HEK293 (cell line): ENCODE measurements at regions not wholly inside any gene's neighbourhood (a gene's known extent, or its start where the extent isn't known, plus 50 kb on each side); places are given as distances from the start of the nearest gene placed in this dataset.

Experiments
- CTCF ChIA-PET: fragments of 350-600 bp; formaldehyde crosslinking; extraction: SDS; loops from one replicate; lab custom pipeline; 2021; ENCODE audit warnings: antibody characterized with exemption; lab: Yijun Ruan, JAX
- POLR2A ChIA-PET: fragments of 300-600 bp; formaldehyde crosslinking; extraction: SDS; loops from one replicate; lab custom pipeline; 2020; ENCODE audit warnings: antibody characterized with exemption, inconsistent platforms; lab: Yijun Ruan, JAX
- H3K27ac ChIP-seq: fragments of 200-500 bp; sonication (Bioruptor generic); 2 replicates; pipeline ENCODE4 v1.5.1; 2014; ENCODE audit warnings: low read depth, low read length, control low read depth, inconsistent platforms; ENCODE audit errors: extremely low read depth
- H3K36me3 ChIP-seq, 2 experiments: fragments of 200-500 bp in 1 of 2; sonication (Bioruptor generic) in 1 of 2; 1 replicate in 1 of 2; 2 replicates in 1 of 2; pipeline ENCODE4 v1.5.1; 2014 to 2017; ENCODE audit warnings: inconsistent platforms in 2 of 2, low read length in 2 of 2; ENCODE audit not compliant: control insufficient read depth in 2 of 2, insufficient read depth in 1 of 2
- H3K4me1 ChIP-seq: fragments of 200-500 bp; sonication (Bioruptor generic); 2 replicates; pipeline ENCODE4 v1.5.1; 2014; ENCODE audit warnings: mild to moderate bottlenecking, low read length, inconsistent platforms; ENCODE audit not compliant: control insufficient read depth, insufficient read depth
- H3K4me3 ChIP-seq: 2 replicates; pipeline ENCODE4 v1.5.1; 2011; ENCODE audit warnings: low read depth, mild to moderate bottlenecking, control low read depth, low read length, moderate library complexity
- H3K9me3 ChIP-seq: fragments of 200-500 bp; sonication (Bioruptor generic); 2 replicates; pipeline ENCODE4 v1.5.1; 2014; ENCODE audit warnings: low read depth, low read length, inconsistent platforms; ENCODE audit not compliant: control insufficient read depth, insufficient read depth
- ATF2 ChIP-seq: fragments of 450-650 bp; formaldehyde crosslinking; IDR thresholded peaks from 2 replicates; pipeline ENCODE4 v1.5.1; 2016; ENCODE audit warnings: missing biosample characterization, missing genetic modification characterization, low read depth
- BCL11B ChIP-seq: fragments of 450-650 bp; formaldehyde crosslinking; IDR thresholded peaks from 2 replicates; pipeline ENCODE4 v1.5.1; 2016; ENCODE audit warnings: low read depth, missing biosample characterization, missing genetic modification characterization
- GLI2 ChIP-seq: fragments of 450-650 bp; formaldehyde crosslinking; IDR thresholded peaks from 2 replicates; pipeline ENCODE4; 2017; ENCODE audit warnings: missing biosample characterization, missing genetic modification characterization, low read depth, borderline replicate concordance
- HOXC10 ChIP-seq: sonication (generic); formaldehyde crosslinking; IDR thresholded peaks from 2 replicates; pipeline ENCODE4 v1.8.1; 2023; ENCODE audit warnings: mild to moderate bottlenecking, missing genetic modification reagents
- OSR2 ChIP-seq: fragments of 450-650 bp; formaldehyde crosslinking; IDR thresholded peaks from 2 replicates; pipeline ENCODE4 v1.5.1; 2016; ENCODE audit warnings: missing biosample characterization, missing genetic modification characterization
- OVOL3 ChIP-seq: fragments of 450-650 bp; formaldehyde crosslinking; IDR thresholded peaks from 2 replicates; pipeline ENCODE4 v1.5.1; 2016; ENCODE audit warnings: missing biosample characterization, missing genetic modification characterization
- RBAK ChIP-seq: fragments of 450-650 bp; formaldehyde crosslinking; IDR thresholded peaks from 2 replicates; pipeline ENCODE4 v1.5.1; 2016; ENCODE audit warnings: missing biosample characterization, missing genetic modification characterization
- WT1 ChIP-seq: fragments of 450-650 bp; formaldehyde crosslinking; IDR thresholded peaks from 2 replicates; pipeline ENCODE4 v1.5.1; 2016; ENCODE audit warnings: missing biosample characterization, missing genetic modification characterization
- YY1 ChIP-seq: fragments of 450-650 bp; formaldehyde crosslinking; IDR thresholded peaks from 2 replicates; pipeline ENCODE4 v1.5.1; 2018; ENCODE audit warnings: missing biosample characterization, missing genetic modification characterization
- ZBTB20 ChIP-seq: fragments of 450-650 bp; formaldehyde crosslinking; IDR thresholded peaks from 2 replicates; pipeline ENCODE4 v1.5.1; 2016; ENCODE audit warnings: missing biosample characterization, missing genetic modification characterization
- ZBTB7A ChIP-seq: fragments of 450-650 bp; formaldehyde crosslinking; IDR thresholded peaks from 2 replicates; pipeline ENCODE4 v1.5.1; 2016; ENCODE audit warnings: low read depth, missing biosample characterization, missing genetic modification characterization
- ZEB2 ChIP-seq: fragments of 450-650 bp; formaldehyde crosslinking; IDR thresholded peaks from 2 replicates; pipeline ENCODE4 v1.5.1; 2016; ENCODE audit warnings: missing biosample characterization, missing genetic modification characterization
- ZFP3 ChIP-seq: fragments of 450-650 bp; formaldehyde crosslinking; IDR thresholded peaks from 2 replicates; pipeline ENCODE4 v1.5.1; 2016; ENCODE audit warnings: low read depth, missing biosample characterization, missing genetic modification characterization
- ZNF112 ChIP-seq: fragments of 450-650 bp; formaldehyde crosslinking; IDR thresholded peaks from 2 replicates; pipeline ENCODE4 v1.5.0; 2017; ENCODE audit warnings: missing biosample characterization, missing genetic modification characterization
- ZNF157 ChIP-seq: fragments of 450-650 bp; formaldehyde crosslinking; IDR thresholded peaks from 2 replicates; pipeline ENCODE4 v1.5.1; 2016; ENCODE audit warnings: missing biosample characterization, missing genetic modification characterization
- ZNF18 ChIP-seq: fragments of 450-650 bp; formaldehyde crosslinking; IDR thresholded peaks from 2 replicates; pipeline ENCODE4 v1.5.1; 2016; ENCODE audit warnings: missing biosample characterization, missing genetic modification characterization
- ZNF23 ChIP-seq: fragments of 450-650 bp; formaldehyde crosslinking; IDR thresholded peaks from 2 replicates; pipeline ENCODE4 v1.5.1; 2016; ENCODE audit warnings: missing biosample characterization, missing genetic modification characterization, borderline replicate concordance
- ZNF37A ChIP-seq: fragments of 450-650 bp; IDR thresholded peaks from 2 replicates; pipeline ENCODE4 v1.5.1; 2018; ENCODE audit warnings: missing biosample characterization, missing genetic modification characterization
- ZNF423 ChIP-seq: fragments of 450-650 bp; formaldehyde crosslinking; IDR thresholded peaks from 2 replicates; pipeline ENCODE4 v1.5.1; 2016; ENCODE audit warnings: missing biosample characterization, missing genetic modification characterization
- ZNF433 ChIP-seq: fragments of 450-650 bp; formaldehyde crosslinking; IDR thresholded peaks from 2 replicates; pipeline ENCODE4 v1.5.1; 2016; ENCODE audit warnings: missing biosample characterization, missing genetic modification characterization, low read depth
- ZNF623 ChIP-seq: fragments of 450-650 bp; formaldehyde crosslinking; IDR thresholded peaks from 2 replicates; pipeline ENCODE4 v1.5.1; 2016; ENCODE audit warnings: missing biosample characterization, missing genetic modification characterization
- ZNF704 ChIP-seq: fragments of 450-650 bp; formaldehyde crosslinking; IDR thresholded peaks from 2 replicates; pipeline ENCODE4 v1.5.1; 2016; ENCODE audit warnings: missing biosample characterization, missing genetic modification characterization
- ZNF791 ChIP-seq: fragments of 450-650 bp; formaldehyde crosslinking; IDR thresholded peaks from 2 replicates; pipeline ENCODE4 v1.5.1; 2016; ENCODE audit warnings: missing biosample characterization, missing genetic modification characterization
- ZNF837 ChIP-seq: fragments of 450-650 bp; formaldehyde crosslinking; IDR thresholded peaks from 2 replicates; pipeline ENCODE4 v1.5.1; 2016; ENCODE audit warnings: missing biosample characterization, missing genetic modification characterization
- ZXDB ChIP-seq: fragments of 450-650 bp; formaldehyde crosslinking; IDR thresholded peaks from 2 replicates; pipeline ENCODE4 v1.5.1; 2016; ENCODE audit warnings: missing biosample characterization, missing genetic modification characterization
- TF ChIP-seq, protein P1 (sequence below): fragments of 450-650 bp; formaldehyde crosslinking; IDR thresholded peaks from 2 replicates; pipeline ENCODE4 v1.5.1; 2016; ENCODE audit warnings: missing biosample characterization, missing genetic modification characterization
- TF ChIP-seq, protein P2 (sequence below): fragments of 450-650 bp; formaldehyde crosslinking; IDR thresholded peaks from 2 replicates; pipeline ENCODE4 v1.5.1; 2016; ENCODE audit warnings: missing biosample characterization, missing genetic modification characterization
- TF ChIP-seq, protein P3 (sequence below): fragments of 450-650 bp; formaldehyde crosslinking; IDR thresholded peaks from 2 replicates; pipeline ENCODE4 v1.5.1; 2017; ENCODE audit warnings: missing biosample characterization, missing genetic modification characterization

GRCh38 chr2:12435430-12436222 is 281.1 kb upstream of the TRIB2 start:
- TF ChIP-seq GLI2 (no peak), ZNF423 (no peak), RBAK (tag by site-specific recombination) (no peak), ZNF623 (tag by site-specific recombination) (no peak), HOXC10 (no peak), ZNF837 (tag by site-specific recombination) (no peak), ZNF433 (tag by site-specific recombination) (no peak), ZXDB (tag by site-specific recombination) (no peak), ZNF791 (tag by site-specific recombination) (no peak), ZBTB20 (tag by site-specific recombination) (no peak), WT1 (tag by site-specific recombination) (no peak)
- TF ChIP-seq, protein P1, sequence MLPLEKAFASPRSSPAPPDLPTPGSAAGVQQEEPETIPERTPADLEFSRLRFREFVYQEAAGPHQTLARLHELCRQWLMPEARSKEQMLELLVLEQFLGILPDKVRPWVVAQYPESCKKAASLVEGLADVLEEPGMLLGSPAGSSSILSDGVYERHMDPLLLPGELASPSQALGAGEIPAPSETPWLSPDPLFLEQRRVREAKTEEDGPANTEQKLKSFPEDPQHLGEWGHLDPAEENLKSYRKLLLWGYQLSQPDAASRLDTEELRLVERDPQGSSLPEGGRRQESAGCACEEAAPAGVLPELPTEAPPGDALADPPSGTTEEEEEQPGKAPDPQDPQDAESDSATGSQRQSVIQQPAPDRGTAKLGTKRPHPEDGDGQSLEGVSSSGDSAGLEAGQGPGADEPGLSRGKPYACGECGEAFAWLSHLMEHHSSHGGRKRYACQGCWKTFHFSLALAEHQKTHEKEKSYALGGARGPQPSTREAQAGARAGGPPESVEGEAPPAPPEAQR: no peak
- TF ChIP-seq, protein P2, sequence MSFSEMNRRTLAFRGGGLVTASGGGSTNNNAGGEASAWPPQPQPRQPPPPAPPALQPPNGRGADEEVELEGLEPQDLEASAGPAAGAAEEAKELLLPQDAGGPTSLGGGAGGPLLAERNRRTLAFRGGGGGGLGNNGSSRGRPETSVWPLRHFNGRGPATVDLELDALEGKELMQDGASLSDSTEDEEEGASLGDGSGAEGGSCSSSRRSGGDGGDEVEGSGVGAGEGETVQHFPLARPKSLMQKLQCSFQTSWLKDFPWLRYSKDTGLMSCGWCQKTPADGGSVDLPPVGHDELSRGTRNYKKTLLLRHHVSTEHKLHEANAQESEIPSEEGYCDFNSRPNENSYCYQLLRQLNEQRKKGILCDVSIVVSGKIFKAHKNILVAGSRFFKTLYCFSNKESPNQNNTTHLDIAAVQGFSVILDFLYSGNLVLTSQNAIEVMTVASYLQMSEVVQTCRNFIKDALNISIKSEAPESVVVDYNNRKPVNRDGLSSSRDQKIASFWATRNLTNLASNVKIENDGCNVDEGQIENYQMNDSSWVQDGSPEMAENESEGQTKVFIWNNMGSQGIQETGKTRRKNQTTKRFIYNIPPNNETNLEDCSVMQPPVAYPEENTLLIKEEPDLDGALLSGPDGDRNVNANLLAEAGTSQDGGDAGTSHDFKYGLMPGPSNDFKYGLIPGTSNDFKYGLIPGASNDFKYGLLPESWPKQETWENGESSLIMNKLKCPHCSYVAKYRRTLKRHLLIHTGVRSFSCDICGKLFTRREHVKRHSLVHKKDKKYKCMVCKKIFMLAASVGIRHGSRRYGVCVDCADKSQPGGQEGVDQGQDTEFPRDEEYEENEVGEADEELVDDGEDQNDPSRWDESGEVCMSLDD (tag by site-specific recombination): no peak
- no peak overlapping the region for H3K27ac ChIP-seq
- no peak overlapping the region for H3K4me3 ChIP-seq
- no peaks in the 10 kb centered on the region for H3K4me1 ChIP-seq
- POLR2A ChIA-PET: no interaction called here
- no peaks in the 10 kb centered on the region for H3K9me3 ChIP-seq
- CTCF ChIA-PET: interaction anchor here (0.7 kb wide), 1 partner anchor 128 kb away, joined by 3 read pairs; no protein-coding TSS in a partner anchor
- H3K36me3 ChIP-seq: no peaks in the 10 kb centered on the region

DNA sequence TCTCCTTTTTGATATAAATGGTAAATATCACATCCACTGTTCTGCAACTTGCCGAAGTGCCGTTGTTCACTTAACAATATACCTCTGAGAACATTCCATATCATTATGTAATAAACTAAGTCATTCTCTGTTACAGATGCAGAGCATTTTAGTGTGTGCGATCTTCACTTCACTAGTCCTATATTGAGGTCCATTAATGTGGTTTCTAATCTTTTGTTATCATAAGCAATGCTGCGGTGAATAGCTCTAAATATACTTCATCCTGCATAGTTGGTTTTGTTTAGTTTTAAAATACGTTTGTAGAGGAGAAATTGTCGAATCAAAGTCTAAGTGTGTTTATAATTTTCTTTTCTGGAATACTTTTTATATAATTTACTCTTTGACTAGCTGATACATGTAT is 280.3 kb upstream of the TRIB2 start:
- Histone ChIP-seq H3K4me1 (no peaks in the 10 kb centered on the region; the same call in 1 of the 2 replicates), H3K27ac (no peak overlapping the region), H3K36me3 (no peaks in the 10 kb centered on the region), H3K4me3 (no peak overlapping the region), H3K9me3 (no peaks in the 10 kb centered on the region)
- CTCF ChIA-PET: no interaction called here
- POLR2A ChIA-PET: no interaction called here
- no peak for TF ChIP-seq OSR2 (tag by site-specific recombination)
- no peak for TF ChIP-seq YY1 (tag by site-specific recombination)
- TF ChIP-seq ZBTB7A (tag by site-specific recombination): no peak
- TF ChIP-seq ZEB2 (tag by site-specific recombination): no peak
- no peak for TF ChIP-seq ZNF112
- no peak for TF ChIP-seq OVOL3 (tag by site-specific recombination)
- no peak for TF ChIP-seq ZNF23 (tag by site-specific recombination)
- no peak for TF ChIP-seq ATF2 (tag by site-specific recombination)
- no peak for TF ChIP-seq ZNF37A (tag by site-specific recombination)
- no peak for TF ChIP-seq ZNF18 (tag by site-specific recombination)
- TF ChIP-seq ZNF704: no peak
- TF ChIP-seq BCL11B: no peak
- no peak for TF ChIP-seq ZFP3
- no peak for TF ChIP-seq ZNF157 (tag by site-specific recombination)
- TF ChIP-seq, protein P3, sequence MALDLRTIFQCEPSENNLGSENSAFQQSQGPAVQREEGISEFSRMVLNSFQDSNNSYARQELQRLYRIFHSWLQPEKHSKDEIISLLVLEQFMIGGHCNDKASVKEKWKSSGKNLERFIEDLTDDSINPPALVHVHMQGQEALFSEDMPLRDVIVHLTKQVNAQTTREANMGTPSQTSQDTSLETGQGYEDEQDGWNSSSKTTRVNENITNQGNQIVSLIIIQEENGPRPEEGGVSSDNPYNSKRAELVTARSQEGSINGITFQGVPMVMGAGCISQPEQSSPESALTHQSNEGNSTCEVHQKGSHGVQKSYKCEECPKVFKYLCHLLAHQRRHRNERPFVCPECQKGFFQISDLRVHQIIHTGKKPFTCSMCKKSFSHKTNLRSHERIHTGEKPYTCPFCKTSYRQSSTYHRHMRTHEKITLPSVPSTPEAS: no peak
